HG03135 (cell line): ENCODE measurements at regions not wholly inside any gene's neighbourhood (a gene's known extent, or its start where the extent isn't known, plus 50 kb on each side); places are given as distances from the start of the nearest gene placed in this dataset.
"Not testable (repeated sequence)": the region's sequence is repeated elsewhere in the genome, so short reads cannot be mapped to it uniquely, and the experiment has no call there.

Experiments
- ATAC-seq: cut with Tn5 transposase; IDR thresholded peaks from one replicate; pipeline ENCODE4 v1.9.1; 2021; ENCODE audit warnings: mild to moderate bottlenecking, moderate library complexity; ENCODE audit not compliant: unreplicated experiment

- no peak for ATAC-seq
Observed at GRCh38 chr1:96519851-96520578, 201.6 kb upstream of the PTBP2 start.

DNA sequence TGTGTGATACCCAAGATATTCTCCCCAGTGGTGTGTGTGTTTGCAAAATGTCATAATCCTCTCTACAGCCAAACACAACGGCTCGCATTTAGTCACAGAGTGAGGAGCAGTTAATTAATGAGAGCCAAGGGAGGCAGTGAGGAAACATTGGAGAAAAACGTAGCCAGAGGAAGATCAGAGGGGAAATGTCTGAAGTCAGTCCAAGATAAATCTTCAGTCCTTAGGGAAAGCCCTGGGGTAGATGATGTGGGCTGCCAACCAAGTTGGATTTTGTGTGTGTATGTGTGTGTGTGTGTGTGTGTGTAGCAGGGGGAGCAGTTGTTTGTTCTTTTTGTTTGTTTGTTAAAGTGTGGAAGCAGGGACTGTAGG lies 201.0 kb upstream of the PTBP2 start:
- no peak for ATAC-seq

GRCh38 chr1:96521010-96521409 lies 200.6 kb upstream of the PTBP2 start:
- ATAC-seq, result no peak

DNA sequence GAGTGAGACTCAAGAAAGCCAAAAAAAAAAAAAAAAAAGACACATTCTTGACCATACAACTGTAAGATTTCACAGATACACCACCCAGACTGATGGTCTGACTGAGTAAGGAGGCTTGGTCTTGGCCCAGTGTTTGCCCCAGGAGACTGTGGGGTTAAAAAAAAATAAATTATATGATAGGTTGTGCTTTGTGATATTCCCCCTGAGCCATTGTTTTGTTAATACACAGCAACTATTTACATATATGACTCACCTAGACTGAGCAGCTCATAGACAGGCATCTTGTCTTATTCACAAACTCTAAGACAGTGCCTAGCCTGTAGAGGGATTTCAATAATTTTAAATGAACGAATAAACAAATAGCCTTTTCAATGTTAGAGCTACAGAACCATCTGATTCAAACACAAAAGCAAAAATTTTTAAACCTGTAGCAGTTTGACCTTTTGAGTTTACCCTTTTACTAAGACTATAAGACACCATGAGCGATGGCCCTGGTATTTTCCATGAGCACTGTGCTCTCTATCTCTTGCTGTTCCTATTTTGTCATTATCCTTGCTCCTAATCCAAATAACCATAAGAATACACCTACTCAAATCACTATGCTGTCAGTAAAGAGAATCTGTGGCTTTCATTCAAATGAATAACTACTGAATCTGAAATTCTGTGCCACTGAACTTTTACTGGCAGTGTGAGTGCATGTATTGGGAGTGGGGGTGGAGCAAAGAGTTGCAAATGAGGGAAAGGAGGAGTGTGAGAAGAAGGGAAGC lies 199.4 kb upstream of the PTBP2 start:
- no peak for ATAC-seq

- ATAC-seq, result no peak
Observed at GRCh38 chr1:96522927-96523326, 198.7 kb upstream of the PTBP2 start.

DNA sequence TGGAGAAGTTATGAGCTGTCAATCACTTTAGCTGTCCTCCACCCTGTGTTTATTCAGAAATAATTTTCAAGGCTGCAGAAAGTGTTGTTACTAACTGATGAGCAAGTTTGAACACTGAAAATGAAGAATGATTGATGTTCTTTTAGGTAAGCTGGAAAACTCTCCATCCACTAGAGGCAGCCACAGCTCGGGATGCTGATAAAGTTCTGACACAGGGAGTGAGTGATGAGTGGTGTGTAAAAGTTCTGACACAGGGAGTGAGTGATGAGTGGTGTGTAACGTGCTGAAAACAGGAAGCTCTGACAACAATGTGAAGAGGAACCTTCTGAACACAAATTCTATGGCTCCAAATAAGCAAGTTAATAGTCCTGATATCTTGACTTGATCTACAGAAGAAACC lies 197.5 kb upstream of the PTBP2 start:
- ATAC-seq, result no peak

DNA sequence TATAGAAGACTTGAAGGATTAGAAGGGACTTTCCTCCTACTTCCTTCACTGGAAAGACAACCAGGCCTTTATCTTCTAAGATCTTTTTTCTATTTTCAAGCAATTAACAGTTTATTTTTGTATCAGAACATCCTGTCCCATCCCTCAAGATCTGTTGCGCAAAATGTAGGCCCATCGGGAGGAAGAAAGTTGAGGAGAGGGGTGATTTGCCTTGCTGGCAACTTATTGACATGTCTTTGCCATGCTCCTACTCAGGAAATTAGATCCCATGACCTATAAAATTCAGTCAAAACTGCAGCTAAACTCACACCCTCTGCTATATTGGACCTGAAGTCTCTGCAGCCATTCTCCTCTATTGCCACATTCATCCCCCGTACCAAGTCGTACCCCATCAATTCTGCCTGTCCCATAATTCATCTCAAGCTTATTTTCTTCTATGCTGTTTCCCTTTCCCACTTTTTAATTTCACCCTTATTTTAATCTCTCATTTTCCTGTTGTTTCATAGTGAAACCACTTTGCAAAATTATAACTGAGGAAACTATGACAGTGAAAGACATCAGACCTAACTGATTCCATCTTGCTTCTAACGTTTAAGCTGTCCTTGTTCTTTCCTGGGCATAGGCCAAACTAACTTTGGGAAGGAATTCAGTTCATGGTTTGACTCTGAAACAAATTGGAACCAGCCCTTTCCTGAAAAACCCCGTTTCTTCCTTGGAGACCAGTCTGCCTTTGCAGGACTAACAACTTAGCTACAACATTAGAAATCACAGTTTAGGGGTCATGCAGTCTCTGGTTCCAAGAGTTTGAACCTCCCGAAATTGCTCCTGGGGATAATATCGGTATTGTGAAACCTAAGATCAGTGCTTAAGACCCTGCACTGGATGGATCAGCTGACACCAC lies 195.7 kb upstream of the PTBP2 start:
- ATAC-seq, result no peak

DNA sequence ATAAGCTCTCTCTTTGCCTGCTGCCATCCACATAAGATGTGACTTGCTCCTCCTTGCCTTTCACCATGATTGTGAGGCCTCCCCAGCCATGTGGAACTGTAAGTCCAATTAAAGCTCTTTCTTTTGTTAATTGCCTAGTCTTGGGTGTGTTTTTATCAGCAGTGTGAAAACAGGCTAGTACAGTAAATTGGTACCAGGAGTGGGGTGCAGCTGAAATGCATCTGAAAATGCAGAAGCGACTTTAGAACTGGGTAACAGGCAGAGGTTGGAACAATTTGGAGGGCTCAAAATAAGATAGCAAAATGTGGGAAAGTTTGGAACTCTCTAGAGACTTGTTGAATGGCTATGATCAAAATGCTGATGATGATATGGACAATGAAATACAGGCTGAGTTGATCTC lies 192.9 kb upstream of the PTBP2 start:
- ATAC-seq, result not testable (repeated sequence)

GRCh38 chr1:96533820-96534219 lies 187.8 kb upstream of the PTBP2 start:
- ATAC-seq, result no peak

DNA sequence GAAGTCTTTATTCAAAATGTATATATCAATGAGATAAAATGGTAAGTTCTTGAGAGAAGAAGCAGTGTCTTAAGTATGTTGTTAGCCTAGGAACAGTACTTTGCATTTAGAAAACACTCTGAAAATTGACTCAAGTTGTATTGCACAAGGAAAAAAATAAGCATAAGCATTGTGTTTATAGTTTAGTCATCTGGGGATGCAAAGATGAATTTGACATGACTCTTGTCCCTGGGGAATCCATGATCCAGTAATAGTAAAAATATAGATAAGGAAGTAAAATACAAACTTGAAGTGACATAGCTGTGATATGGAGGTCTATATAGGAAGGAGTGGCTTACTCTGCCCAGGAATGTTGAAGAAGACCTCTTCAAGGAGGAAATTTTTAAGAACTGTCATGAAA lies 185.0 kb upstream of the PTBP2 start:
- ATAC-seq, result no peak

- ATAC-seq, result no peak
Observed at GRCh38 chr1:96538111-96538641, 183.4 kb upstream of the PTBP2 start.

- ATAC-seq, result no peak
Observed at GRCh38 chr1:96538883-96539282, 182.7 kb upstream of the PTBP2 start.

GRCh38 chr1:96541491-96541890 lies 180.1 kb upstream of the PTBP2 start:
- no peak for ATAC-seq

- ATAC-seq, result no peak
Observed at GRCh38 chr1:96544051-96544830, 177.3 kb upstream of the PTBP2 start.

- ATAC-seq, result no peak
Observed at GRCh38 chr1:96544831-96545221, 176.8 kb upstream of the PTBP2 start.

DNA sequence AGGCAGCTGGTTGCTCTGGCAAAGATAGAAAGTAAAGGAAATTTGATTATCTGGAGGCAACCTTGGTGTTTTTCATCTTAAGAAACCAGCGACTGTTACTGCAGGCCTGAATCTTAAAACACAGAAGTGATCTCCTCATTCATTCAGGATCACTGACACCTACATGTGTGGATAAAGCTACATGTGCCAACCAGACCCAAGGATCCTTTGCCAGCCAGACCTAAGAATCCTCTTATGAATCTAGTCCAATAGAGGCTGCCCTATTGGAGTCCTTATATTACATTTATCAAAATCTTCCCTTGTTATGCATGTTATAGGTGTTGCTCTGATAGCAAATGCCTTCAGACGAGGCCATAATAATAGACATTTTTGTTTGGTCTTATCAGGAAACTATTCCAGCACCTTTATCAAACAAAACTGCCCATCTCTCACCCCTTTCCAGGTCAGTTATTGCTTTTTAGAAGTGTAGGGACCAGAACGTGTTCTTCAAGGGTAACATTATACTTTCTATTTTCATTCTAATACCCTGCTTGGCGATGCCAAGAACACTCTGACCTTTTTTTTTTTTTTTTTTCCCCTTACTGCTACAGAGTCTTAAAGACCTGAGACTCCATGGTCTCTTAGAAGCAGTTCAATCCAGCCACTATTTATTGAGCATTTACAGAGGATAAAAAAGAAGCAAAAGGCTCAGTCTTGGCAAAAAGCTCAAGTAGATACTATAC lies 175.5 kb upstream of the PTBP2 start:
- ATAC-seq, result no peak

DNA sequence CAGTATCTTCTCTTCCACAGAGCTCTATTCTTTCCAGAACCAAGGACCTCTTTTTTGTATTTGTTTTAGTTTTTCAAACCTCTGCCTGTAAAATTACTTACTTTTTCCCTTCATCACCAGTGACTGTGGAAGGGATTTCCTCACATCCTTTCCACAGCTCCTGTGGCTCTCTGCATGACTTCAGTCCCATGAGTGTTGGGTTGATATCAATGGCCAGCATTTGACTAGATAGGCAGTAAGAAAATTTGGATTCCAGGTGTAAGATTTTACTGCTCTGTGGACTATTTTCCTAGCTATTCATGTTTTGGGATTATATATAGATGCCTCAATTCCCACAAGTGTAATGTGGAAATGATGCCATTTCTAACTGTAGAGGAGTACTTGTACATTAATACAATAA lies 171.5 kb upstream of the PTBP2 start:
- ATAC-seq, result no peak

GRCh38 chr1:96552451-96552850 lies 169.1 kb upstream of the PTBP2 start:
- no peak for ATAC-seq

DNA sequence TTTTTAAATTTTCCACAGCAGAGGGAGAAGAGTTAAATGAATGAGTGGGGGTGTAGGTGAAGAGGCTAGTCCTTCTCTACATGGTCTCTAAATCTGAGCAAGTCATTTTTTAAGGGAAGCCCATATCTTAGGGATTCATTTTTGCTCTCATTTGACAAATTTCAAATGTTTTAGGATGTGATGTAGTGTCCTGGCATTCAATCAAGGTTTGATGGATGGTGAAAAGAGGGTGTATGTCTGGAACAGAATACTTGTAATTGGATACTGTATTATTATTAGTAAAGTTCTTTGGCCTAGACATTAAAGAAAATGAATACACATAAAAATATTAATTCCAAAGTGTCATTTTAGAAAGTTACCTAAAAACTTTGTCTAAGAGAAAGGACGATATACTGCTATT lies 167.8 kb upstream of the PTBP2 start:
- no peak for ATAC-seq

DNA sequence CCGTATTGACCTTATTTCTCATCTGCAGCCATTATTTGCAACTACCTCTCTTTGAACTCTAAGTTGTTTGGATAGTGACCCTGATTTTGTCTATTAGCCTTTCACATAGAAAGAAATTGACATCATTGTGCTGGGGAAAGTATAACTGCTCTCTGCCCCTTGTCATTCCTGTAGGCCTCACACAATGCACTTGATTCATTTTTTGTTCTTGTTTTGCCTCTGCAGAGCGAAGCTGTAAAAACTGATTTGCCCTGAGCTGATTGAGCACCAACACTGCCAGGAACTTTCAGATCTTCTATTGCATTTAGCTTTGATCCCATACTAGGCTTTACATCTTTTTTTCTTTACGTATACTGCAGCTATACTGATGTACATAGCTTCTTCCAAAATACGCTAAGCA lies 167.2 kb upstream of the PTBP2 start:
- no peak for ATAC-seq
